ENCODE measurements at regions not wholly inside any gene's neighbourhood (a gene's known extent, or its start where the extent isn't known, plus 50 kb on each side); places are given as distances from the start of the nearest gene placed in this dataset.
"Not testable (repeated sequence)": the region's sequence is repeated elsewhere in the genome, so short reads cannot be mapped to it uniquely, and the experiment has no call there.

- no peak for DNase-seq
These were observed 227.3 kb downstream of the ERMARD start for GRCh38 chr6:169978615-169979161.

GRCh38 chr6:169977434-169978265, 226.2 kb downstream of the ERMARD start:
- DNase-seq = no peak

GRCh38 chr6:169976301-169977081, 225.1 kb downstream of the ERMARD start:
- DNase-seq = no peak

- no peak for DNase-seq
These were observed 224.3 kb downstream of the ERMARD start for GRCh38 chr6:169975701-169976100.

GRCh38 chr6:169975286-169975685, 223.9 kb downstream of the ERMARD start:
- no peak for DNase-seq

- DNase-seq = no peak
These were observed 223.2 kb downstream of the ERMARD start for GRCh38 chr6:169974663-169975062.

GRCh38 chr6:169973588-169974467, 222.4 kb downstream of the ERMARD start:
- DNase-seq = not testable (repeated sequence)

- no peak for DNase-seq
These were observed 221.3 kb downstream of the ERMARD start for GRCh38 chr6:169972736-169973135.

- no peak for DNase-seq
These were observed 220.8 kb downstream of the ERMARD start for GRCh38 chr6:169972101-169972651.

GRCh38 chr6:169971081-169971861, 219.8 kb downstream of the ERMARD start:
- no peak for DNase-seq

GRCh38 chr6:169970306-169970988, 219.0 kb downstream of the ERMARD start:
- no peak for DNase-seq

GRCh38 chr6:169969372-169970099, 218.1 kb downstream of the ERMARD start:
- no peak for DNase-seq

GRCh38 chr6:169968541-169969270, 217.3 kb downstream of the ERMARD start:
- no peak for DNase-seq

GRCh38 chr6:169967687-169968086, 216.3 kb downstream of the ERMARD start:
- no peak for DNase-seq

- no peak for DNase-seq
These were observed 215.1 kb downstream of the ERMARD start for GRCh38 chr6:169966312-169967181.

- DNase-seq = no peak
These were observed 214.4 kb downstream of the ERMARD start for GRCh38 chr6:169965657-169966311.

- no peak for DNase-seq
These were observed 213.8 kb downstream of the ERMARD start for GRCh38 chr6:169965239-169965638.
